CD14-positive monocyte (primary cell): ENCODE measurements at regions not wholly inside any gene's neighbourhood (a gene's known extent, or its start where the extent isn't known, plus 50 kb on each side); places are given as distances from the start of the nearest gene placed in this dataset.

Experiments
- DNase-seq, 3 donors: peaks; one replicate each; pipeline ENCODE4 v3.0.0-alpha.2; 2011 to 2022
- H2AFZ ChIP-seq: 2 replicates; pipeline ENCODE4 v1.6.0; 2012; ENCODE audit warnings: mild to moderate bottlenecking, low read depth, low read length, inconsistent platforms; ENCODE audit not compliant: insufficient read depth, poor library complexity, severe bottlenecking
- H3K27ac ChIP-seq, 2 donors: 1 replicate in 1 of 2; 2 replicates in 1 of 2; pipeline ENCODE4 v1.5.1; 2012 to 2013; ENCODE audit warnings: low read length in 2 of 2, control low read depth in 1 of 2, inconsistent platforms in 1 of 2, low read depth in 1 of 2, mild to moderate bottlenecking in 1 of 2
- H3K27me3 ChIP-seq, 2 donors: one replicate each; pipeline versions ENCODE4 v1.6.0 to v1.6.1; 2011 to 2013; ENCODE audit warnings: low read length in 2 of 2; ENCODE audit not compliant: control insufficient read depth in 2 of 2, insufficient read depth in 2 of 2
- H3K36me3 ChIP-seq, 2 donors: replicated peaks in 1 of 2; 1 replicate in 1 of 2; 2 replicates in 1 of 2; pipeline versions ENCODE4 v1.5.1 to v1.6.1; 2012 to 2013; ENCODE audit warnings: low read length in 2 of 2, control low read depth in 1 of 2, inconsistent platforms in 1 of 2, mild to moderate bottlenecking in 1 of 2; ENCODE audit not compliant: insufficient read depth in 2 of 2, control insufficient read depth in 1 of 2
- H3K4me1 ChIP-seq, 2 donors: 1 replicate in 1 of 2; 2 replicates in 1 of 2; pipeline versions ENCODE4 v1.5.1 to v1.6.1; 2012 to 2013; ENCODE audit warnings: low read length in 2 of 2, control low read depth in 1 of 2, inconsistent platforms in 1 of 2, mild to moderate bottlenecking in 1 of 2, moderate library complexity in 1 of 2; ENCODE audit not compliant: insufficient read depth in 2 of 2, control insufficient read depth in 1 of 2
- H3K4me2 ChIP-seq: replicated peaks from 2 replicates; pipeline ENCODE3; 2012; ENCODE audit warnings: low read length, moderate library complexity, mild to moderate bottlenecking; ENCODE audit not compliant: poor library complexity, severe bottlenecking; ENCODE audit errors: extremely low read depth
- H3K4me3 ChIP-seq, 3 experiments: fragments of 200-600 bp in 1 of 3; sonication (generic) in 1 of 3; replicated peaks in 1 of 3; 1 replicate in 2 of 3; 2 replicates in 1 of 3; pipeline ENCODE4 v1.5.1; 2011 to 2013; ENCODE audit warnings: low read length in 3 of 3, mild to moderate bottlenecking in 3 of 3, control low read depth in 2 of 3, low read depth in 2 of 3, inconsistent platforms in 1 of 3, moderate library complexity in 1 of 3
- H3K79me2 ChIP-seq: 2 replicates; pipeline ENCODE4 v1.6.0; 2012; ENCODE audit warnings: mild to moderate bottlenecking, control low read depth, inconsistent platforms, low read length, moderate library complexity; ENCODE audit not compliant: insufficient read depth
- H3K9ac ChIP-seq: 2 replicates; pipeline ENCODE4 v1.6.0; 2017; ENCODE audit warnings: low read length, mild to moderate bottlenecking; ENCODE audit not compliant: insufficient read depth, poor library complexity, severe bottlenecking
- H3K9me3 ChIP-seq, 2 donors: replicated peaks in 1 of 2; 1 replicate in 1 of 2; 2 replicates in 1 of 2; pipeline versions ENCODE4 v1.5.1 to v1.6.1; 2012 to 2013; ENCODE audit warnings: low read length in 2 of 2, control low read depth in 1 of 2; ENCODE audit not compliant: control insufficient read depth in 1 of 2, insufficient read depth in 1 of 2
- H4K20me1 ChIP-seq: 2 replicates; pipeline ENCODE4 v1.6.0; 2012; ENCODE audit warnings: mild to moderate bottlenecking, low read length, control low read depth, moderate library complexity; ENCODE audit not compliant: insufficient read depth
- H3K27ac Mint-ChIP-seq, 7 donors: one replicate each; pipeline ENCODE4 v1.8.0; 2020; ENCODE audit warnings: mild to moderate bottlenecking in 7 of 7, mixed read lengths in 7 of 7, moderate library complexity in 6 of 7, inconsistent platforms in 2 of 7
- H3K27me3 Mint-ChIP-seq, 3 donors: one replicate each; pipeline ENCODE4 v1.8.0; 2021 to 2022; ENCODE audit warnings: low read depth in 3 of 3, mild to moderate bottlenecking in 3 of 3, mixed read lengths in 3 of 3, moderate library complexity in 3 of 3, inconsistent platforms in 1 of 3
- H3K36me3 Mint-ChIP-seq, 2 donors: one replicate each; pipeline ENCODE4 v1.8.0; 2020; ENCODE audit warnings: mixed read lengths in 2 of 2, inconsistent platforms in 1 of 2, mild to moderate bottlenecking in 1 of 2
- H3K4me1 Mint-ChIP-seq: one replicate; pipeline ENCODE4 v1.8.0; 2020; ENCODE audit warnings: mild to moderate bottlenecking, mixed read lengths
- H3K4me3 Mint-ChIP-seq, 2 donors: one replicate each; pipeline ENCODE4 v1.8.0; 2020; ENCODE audit warnings: mild to moderate bottlenecking in 2 of 2, mixed read lengths in 2 of 2, moderate library complexity in 1 of 2
- H3K9me3 Mint-ChIP-seq, 7 donors: one replicate each; pipeline ENCODE4 v1.8.0; 2020 to 2022; ENCODE audit warnings: mixed read lengths in 7 of 7, mild to moderate bottlenecking in 6 of 7, moderate library complexity in 6 of 7, inconsistent platforms in 2 of 7
- CTCF ChIP-seq: fragments of 200-600 bp; IDR thresholded peaks from one replicate; pipeline ENCODE4 v1.8.0; 2022; ENCODE audit warnings: antibody characterized with exemption, mild to moderate bottlenecking
- WGBS: methylation state at CpG from one replicate; pipeline ENCODE4 v1.1.5; 2013; ENCODE audit warnings: missing lambda C conversion rate; ENCODE audit not compliant: insufficient coverage; 5-methylcytosine and 5-hydroxymethylcytosine counted together
- intact Hi-C, 2 donors: fragments of 100-400 bp; cut with micrococcal nuclease; formaldehyde crosslinking; loops; one replicate each; pipeline versions ENCODE4 v1.15.0 to v1.15.1; 2023

- Histone ChIP-seq H3K9me3 (peaks cover 0 to 4% of the 10 kb centered on the region in 2 donors), H2AFZ (no peak overlapping the region), H3K27ac (no peak overlapping the region), H3K27me3 (no peaks in the 10 kb centered on the region), H3K36me3 (no peaks in the 10 kb centered on the region), H3K79me2 (no peaks in the 10 kb centered on the region), H3K4me1 (no peaks in the 10 kb centered on the region), H3K9ac (no peak overlapping the region), H3K4me3 (no peak overlapping the region), H3K4me2 (no peak overlapping the region), H4K20me1 (no peaks in the 10 kb centered on the region)
- no peak for DNase-seq
- Mint-ChIP-seq H3K4me3 (no peak overlapping the region), H3K36me3 (no peaks in the 10 kb centered on the region), H3K27me3 (peaks cover 1 to 6% (median 1%) of the 10 kb centered on the region in 3 donors), H3K4me1 (no peaks in the 10 kb centered on the region), H3K27ac (peak overlapping the region in 1 of 7 donors; percentile 37), H3K9me3 (peaks cover 0 to 11% (median 4%) of the 10 kb centered on the region in 7 donors)
- 96% methylated on average over 4 of the region's 7 CpGs for WGBS
- intact Hi-C loops, result no loop called here
- TF ChIP-seq CTCF, result no peak
Measured at GRCh38 chr14:94917041-94917600, 147.2 kb upstream of the GSC start.

- TF ChIP-seq CTCF, result no peak
- intact Hi-C loops, result no loop called here
- no peak overlapping the region for H3K4me3 ChIP-seq
- H3K9me3 ChIP-seq, result peaks cover 0 to 4% of the 10 kb centered on the region in 2 donors
- H3K27ac ChIP-seq, result no peak overlapping the region
- Mint-ChIP-seq H3K4me1 (no peaks in the 10 kb centered on the region), H3K27ac (no peak overlapping the region), H3K4me3 (no peak overlapping the region), H3K9me3 (peaks cover 0 to 13% (median 4%) of the 10 kb centered on the region in 7 donors), H3K36me3 (no peaks in the 10 kb centered on the region), H3K27me3 (peaks cover 1 to 6% (median 3%) of the 10 kb centered on the region in 3 donors)
- no peaks in the 10 kb centered on the region for H3K4me1 ChIP-seq
- 90% methylated on average over 1 of the region's 3 CpGs for WGBS
- no peaks in the 10 kb centered on the region for H3K36me3 ChIP-seq
- no peak overlapping the region for H3K4me2 ChIP-seq
- no peaks in the 10 kb centered on the region for H4K20me1 ChIP-seq
- H2AFZ ChIP-seq, result no peak overlapping the region
- H3K9ac ChIP-seq, result no peak overlapping the region
- H3K27me3 ChIP-seq, result no peaks in the 10 kb centered on the region
- DNase-seq, result no peak
- H3K79me2 ChIP-seq, result no peaks in the 10 kb centered on the region
Measured at GRCh38 chr14:94914191-94914590, 144.3 kb upstream of the GSC start.
